NCI-H2029 (cell line): ENCODE measurements at regions not wholly inside any gene's neighbourhood (a gene's known extent, or its start where the extent isn't known, plus 50 kb on each side); places are given as distances from the start of the nearest gene placed in this dataset.
A peak's percentile ranks its signal among the peaks of the same experiment; 100 is the strongest.
"Not testable (repeated sequence)": the region's sequence is repeated elsewhere in the genome, so short reads cannot be mapped to it uniquely, and the experiment has no call there.

Experiments
- DNase-seq: peaks from one replicate; lab custom pipeline; 2025; lab: John Stamatoyannopoulos, UW

GRCh38 chr1:157325220-157325619 lies 187.0 kb upstream of the ETV3 start:
- DNase-seq = no peak

GRCh38 chr1:157321972-157322371 lies 183.8 kb upstream of the ETV3 start:
- DNase-seq = not testable (repeated sequence)

GRCh38 chr1:157319567-157319966 lies 181.4 kb upstream of the ETV3 start:
- DNase-seq = no peak

- not testable (repeated sequence) for DNase-seq
These were observed 179.0 kb upstream of the ETV3 start for GRCh38 chr1:157317229-157317628.

- peak; percentile 49 for DNase-seq
These were observed 177.3 kb upstream of the ETV3 start for GRCh38 chr1:157315544-157315943.

GRCh38 chr1:157314408-157314807 lies 176.2 kb upstream of the ETV3 start:
- no peak for DNase-seq

GRCh38 chr1:157313240-157313807 lies 175.1 kb upstream of the ETV3 start:
- DNase-seq = peak; percentile 33

GRCh38 chr1:157312082-157312812 lies 174.1 kb upstream of the ETV3 start:
- DNase-seq = peak; percentile 41

- DNase-seq = no peak
These were observed 173.5 kb upstream of the ETV3 start for GRCh38 chr1:157311730-157312081.

- DNase-seq = peak; percentile 65
These were observed 172.9 kb upstream of the ETV3 start for GRCh38 chr1:157310805-157311729.

GRCh38 chr1:157310401-157310800 lies 172.2 kb upstream of the ETV3 start:
- no peak for DNase-seq

GRCh38 chr1:157307491-157307890 lies 169.3 kb upstream of the ETV3 start:
- DNase-seq = no peak

- DNase-seq = no peak
These were observed 168.7 kb upstream of the ETV3 start for GRCh38 chr1:157306896-157307295.

- no peak for DNase-seq
These were observed 166.1 kb upstream of the ETV3 start for GRCh38 chr1:157304271-157304670.

- no peak for DNase-seq
These were observed 164.5 kb upstream of the ETV3 start for GRCh38 chr1:157302724-157303123.

GRCh38 chr1:157302199-157302497 lies 164.0 kb upstream of the ETV3 start:
- DNase-seq = no peak

GRCh38 chr1:157301477-157302198 lies 163.4 kb upstream of the ETV3 start:
- no peak for DNase-seq

- DNase-seq = not testable (repeated sequence)
These were observed 156.4 kb upstream of the ETV3 start for GRCh38 chr1:157294387-157295145.

GRCh38 chr1:157292809-157293564 lies 154.8 kb upstream of the ETV3 start:
- DNase-seq = no peak

GRCh38 chr1:157292302-157292701 lies 154.1 kb upstream of the ETV3 start:
- no peak for DNase-seq

GRCh38 chr1:157291083-157291482 lies 152.9 kb upstream of the ETV3 start:
- DNase-seq = no peak
